IPS DF 6.9 (cell line): ENCODE measurements at regions not wholly inside any gene's neighbourhood (a gene's known extent, or its start where the extent isn't known, plus 50 kb on each side); places are given as distances from the start of the nearest gene placed in this dataset.

Source experiments
- DNase-seq: peaks from one replicate; pipeline ENCODE4 v3.0.0-alpha.2; 2013; ENCODE audit warnings: low read depth, low spot score
- H3K27ac ChIP-seq: one replicate; pipeline ENCODE4 v1.5.1; 2013; ENCODE audit warnings: low read length, control low read depth
- H3K27me3 ChIP-seq: 2 replicates; pipeline ENCODE4 v1.6.1; 2013; ENCODE audit warnings: mild to moderate bottlenecking, low read length; ENCODE audit not compliant: control insufficient read depth, insufficient read depth
- H3K36me3 ChIP-seq: 2 replicates; pipeline ENCODE4 v1.6.1; 2013; ENCODE audit warnings: low read length; ENCODE audit not compliant: control insufficient read depth, insufficient read depth
- H3K4me1 ChIP-seq: 2 replicates; pipeline ENCODE4 v1.6.1; 2013; ENCODE audit warnings: low read length; ENCODE audit not compliant: control insufficient read depth, insufficient read depth
- H3K4me3 ChIP-seq: 2 replicates; pipeline ENCODE4 v1.5.1; 2013; ENCODE audit warnings: mild to moderate bottlenecking, low read length
- H3K9me3 ChIP-seq: 2 replicates; pipeline ENCODE4 v1.6.1; 2013; ENCODE audit warnings: low read length, inconsistent platforms; ENCODE audit not compliant: control insufficient read depth, insufficient read depth
- WGBS: extraction: QIAGEN DNeasy Blood & Tissue Kit; methylation state at CpG from one replicate; pipeline ENCODE4 v1.1.7; 2013; ENCODE audit warnings: mixed read lengths, missing lambda C conversion rate; ENCODE audit not compliant: insufficient read length, insufficient coverage; 5-methylcytosine and 5-hydroxymethylcytosine counted together

DNA sequence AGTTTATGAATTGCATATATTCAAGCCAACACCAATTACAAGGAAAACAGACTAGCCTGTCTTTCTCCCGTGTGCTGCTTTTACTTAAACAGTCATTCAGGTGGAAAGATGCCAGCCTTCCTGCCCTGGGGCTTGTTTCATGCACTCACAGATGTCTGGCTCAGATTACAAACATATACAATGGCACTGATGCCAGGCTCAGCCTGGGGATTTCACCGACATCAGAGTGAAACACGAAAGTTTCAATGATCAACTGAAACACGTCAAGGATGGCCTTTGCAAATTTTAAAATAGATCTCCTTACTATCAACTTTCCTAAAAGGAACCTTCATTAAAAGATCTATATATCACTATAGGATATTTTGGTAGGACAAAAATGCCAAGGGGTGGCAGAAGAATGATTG lies 1576.5 kb downstream of the EFNA5 start:
- no peak overlapping the region for H3K4me3 ChIP-seq
- no peak overlapping the region for H3K27ac ChIP-seq
- DNase-seq = no peak
- H3K4me1 ChIP-seq = 0 out of 2 replicates have a peak, but pooled peaks cover 2% of the 10 kb centered on the region
- no CpG with 5 or more reads among the region's 4 CpGs for WGBS
- H3K36me3 ChIP-seq = no peaks in the 10 kb centered on the region
- H3K9me3 ChIP-seq = no peaks in the 10 kb centered on the region
- H3K27me3 ChIP-seq = no peaks in the 10 kb centered on the region

DNA sequence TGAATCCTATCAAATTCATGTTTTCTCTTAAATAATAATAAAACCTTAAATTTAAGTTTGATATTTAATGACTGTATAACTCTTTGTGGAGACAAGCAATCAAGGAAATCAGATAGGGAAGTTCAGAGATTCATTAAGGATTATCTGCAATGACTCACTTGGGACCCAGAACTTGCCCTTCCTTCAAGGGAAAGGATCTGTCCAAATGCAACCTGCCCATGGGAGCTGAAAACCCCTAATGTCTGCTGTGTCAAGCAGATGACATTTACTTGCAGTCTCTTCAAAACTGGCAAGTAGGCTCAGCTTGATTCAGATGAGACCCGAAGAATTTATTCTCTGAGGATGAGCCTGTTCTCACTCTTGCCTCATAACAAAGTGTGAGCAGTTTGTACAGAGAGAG lies 1577.6 kb downstream of the EFNA5 start:
- no peak overlapping the region for H3K4me3 ChIP-seq
- H3K36me3 ChIP-seq = no peaks in the 10 kb centered on the region
- no CpG with 5 or more reads among the region's 1 CpG for WGBS
- H3K27me3 ChIP-seq = no peaks in the 10 kb centered on the region
- H3K4me1 ChIP-seq = 0 out of 2 replicates have a peak, but pooled peaks cover 2% of the 10 kb centered on the region
- no peak overlapping the region for H3K27ac ChIP-seq
- no peak for DNase-seq
- no peaks in the 10 kb centered on the region for H3K9me3 ChIP-seq

DNA sequence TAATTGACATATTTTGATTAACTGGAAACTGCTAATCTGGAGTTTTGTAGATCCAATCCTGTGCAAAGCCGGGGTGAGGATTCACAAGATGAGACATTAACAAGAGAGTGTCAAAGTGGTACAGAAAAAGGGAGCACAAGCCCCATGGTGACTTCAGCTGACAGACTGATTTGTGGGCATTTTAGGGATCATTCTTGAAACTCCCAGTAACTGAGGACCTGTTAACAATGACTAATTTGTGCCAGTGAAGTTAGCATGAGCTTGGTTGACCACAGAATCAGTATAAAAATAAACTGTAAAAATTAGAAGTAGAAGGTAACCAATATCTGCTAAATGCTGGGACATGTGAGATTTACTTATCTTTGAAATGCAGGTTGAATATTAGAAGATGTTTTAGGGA lies 1578.3 kb downstream of the EFNA5 start:
- WGBS = no CpG with 5 or more reads among the region's 1 CpG
- no peak overlapping the region for H3K4me3 ChIP-seq

DNA sequence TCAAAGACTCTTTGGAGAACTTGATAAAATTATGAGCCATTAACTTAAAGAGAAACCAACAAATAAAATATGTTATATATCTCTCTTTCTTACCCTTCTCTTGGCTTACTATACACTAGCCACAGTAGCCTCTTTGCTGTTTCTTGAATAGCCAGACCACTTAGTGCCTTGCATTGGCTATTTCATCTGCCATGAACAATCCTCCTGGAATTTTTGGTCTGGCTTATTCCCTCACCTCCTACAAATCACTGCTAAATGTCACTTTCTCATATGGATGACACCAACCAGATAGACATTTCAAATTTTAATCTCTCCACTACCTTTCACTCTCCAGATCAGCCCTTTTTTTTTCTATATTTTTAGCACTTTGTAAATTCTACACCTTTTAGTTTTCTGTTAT lies 1581.7 kb downstream of the EFNA5 start:
- Histone ChIP-seq H3K27me3 (no peaks in the 10 kb centered on the region), H3K27ac (no peak overlapping the region), H3K9me3 (no peaks in the 10 kb centered on the region), H3K4me3 (no peak overlapping the region), H3K36me3 (no peaks in the 10 kb centered on the region), H3K4me1 (peaks cover 4% of the 10 kb centered on the region; the same call in 1 of the 2 replicates)
- no peak for DNase-seq

More for the DNA sequence above, 1578.3 kb downstream of the EFNA5 start:
- DNase-seq = no peak
- Histone ChIP-seq H3K27ac (no peak overlapping the region), H3K4me1 (0 out of 2 replicates have a peak, but pooled peaks cover 2% of the 10 kb centered on the region), H3K9me3 (no peaks in the 10 kb centered on the region), H3K36me3 (no peaks in the 10 kb centered on the region), H3K27me3 (no peaks in the 10 kb centered on the region)

DNA sequence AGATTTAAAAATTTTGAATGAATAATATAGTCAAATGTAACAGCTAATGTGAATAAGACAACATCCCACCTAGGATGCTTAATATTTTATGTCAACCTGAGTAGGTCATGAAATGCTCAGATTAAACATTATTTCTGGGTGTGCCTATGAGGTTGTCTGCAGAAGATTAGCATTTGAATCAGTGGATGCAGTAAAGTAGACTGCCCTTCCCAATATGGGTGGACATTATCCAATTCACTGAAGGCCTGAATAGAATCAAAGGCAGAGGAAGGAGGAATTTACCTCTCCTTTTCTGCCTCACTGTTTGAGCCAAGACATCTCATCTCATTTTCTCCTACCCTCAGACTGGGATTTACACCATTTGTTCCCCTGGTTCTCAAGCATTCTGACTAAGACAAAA lies 1582.3 kb downstream of the EFNA5 start:
- Histone ChIP-seq H3K4me3 (no peak overlapping the region), H3K4me1 (peaks cover 5% of the 10 kb centered on the region; the same call in 1 of the 2 replicates), H3K36me3 (no peaks in the 10 kb centered on the region), H3K27me3 (no peaks in the 10 kb centered on the region), H3K27ac (no peak overlapping the region), H3K9me3 (no peaks in the 10 kb centered on the region)
- DNase-seq = no peak

DNA sequence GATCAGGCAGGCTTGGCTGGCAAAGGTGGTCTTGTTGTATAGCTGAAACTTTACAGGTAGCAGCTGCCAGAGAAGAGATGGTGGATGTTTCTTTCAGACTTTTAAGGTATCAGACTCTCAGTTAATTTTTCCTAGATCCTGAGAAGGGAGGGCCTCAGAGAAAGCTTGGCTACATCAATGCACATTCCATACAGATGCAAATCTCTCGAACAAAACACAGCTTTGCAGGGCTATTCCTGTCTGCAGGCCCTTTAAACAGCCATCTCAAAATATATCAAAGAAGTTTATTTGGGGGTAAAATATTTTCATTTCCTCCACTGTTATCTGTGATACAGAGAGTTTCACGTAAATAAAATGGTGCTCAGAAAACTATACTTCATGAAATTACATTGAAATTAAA lies 1584.4 kb downstream of the EFNA5 start:
- H3K4me1 ChIP-seq = peaks cover 3% of the 10 kb centered on the region; the same call in 1 of the 2 replicates
- no CpG with 5 or more reads among the region's 2 CpGs for WGBS
- H3K27me3 ChIP-seq = no peaks in the 10 kb centered on the region
- no peaks in the 10 kb centered on the region for H3K36me3 ChIP-seq
- H3K27ac ChIP-seq = no peak overlapping the region
- peak; percentile 16 for DNase-seq
- H3K9me3 ChIP-seq = no peaks in the 10 kb centered on the region
- no peak overlapping the region for H3K4me3 ChIP-seq

DNA sequence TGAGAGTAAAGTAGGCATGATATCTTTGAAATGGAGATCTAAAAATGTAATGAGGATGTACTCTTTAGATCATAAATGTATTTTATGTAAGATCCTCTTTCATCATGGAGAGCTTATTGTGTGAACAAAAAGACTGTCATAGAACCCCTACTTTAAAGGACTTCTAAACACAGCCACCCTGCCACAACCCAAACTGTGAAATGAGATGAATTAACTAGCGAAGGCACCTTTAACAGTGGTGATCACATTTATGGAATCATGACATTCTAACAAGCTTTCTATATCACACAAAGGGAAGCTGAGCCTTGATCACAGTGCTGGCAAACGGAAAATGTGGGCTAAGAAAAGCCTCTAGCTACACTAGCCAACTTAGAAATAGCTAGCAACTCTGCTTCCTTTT lies 1585.2 kb downstream of the EFNA5 start:
- H3K27ac ChIP-seq = no peak overlapping the region
- no peak for DNase-seq
- no peaks in the 10 kb centered on the region for H3K36me3 ChIP-seq
- no peaks in the 10 kb centered on the region for H3K27me3 ChIP-seq
- no peaks in the 10 kb centered on the region for H3K9me3 ChIP-seq
- WGBS = no CpG with 5 or more reads among the region's 2 CpGs
- no peak overlapping the region for H3K4me3 ChIP-seq
- peaks cover 3% of the 10 kb centered on the region; the same call in 1 of the 2 replicates for H3K4me1 ChIP-seq

DNA sequence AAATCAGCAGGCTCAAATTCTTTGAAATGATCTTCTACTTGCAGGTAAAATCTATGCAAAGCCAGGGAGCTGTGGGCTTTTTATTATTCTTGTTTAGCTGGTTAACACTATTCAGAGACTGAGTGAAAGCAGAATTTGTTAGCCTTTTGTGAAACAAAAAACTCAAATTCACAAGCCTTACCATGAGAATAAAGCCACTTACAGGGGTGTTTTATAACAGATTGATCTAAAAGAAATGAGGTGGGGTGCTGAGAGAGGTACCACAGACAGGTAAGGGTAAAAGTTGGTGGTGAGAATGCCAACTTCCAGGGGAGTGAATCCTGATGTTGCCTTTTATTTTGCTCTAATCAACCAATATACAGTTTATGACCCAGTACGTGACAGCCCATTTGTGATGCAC lies 1585.6 kb downstream of the EFNA5 start:
- no CpG with 5 or more reads among the region's 1 CpG for WGBS
- DNase-seq = peak; percentile 11
- Histone ChIP-seq H3K9me3 (no peaks in the 10 kb centered on the region), H3K27me3 (no peaks in the 10 kb centered on the region), H3K4me1 (peaks cover 3% of the 10 kb centered on the region; the same call in 1 of the 2 replicates), H3K4me3 (no peak overlapping the region), H3K27ac (peak overlapping the region; percentile 80), H3K36me3 (no peaks in the 10 kb centered on the region)

DNA sequence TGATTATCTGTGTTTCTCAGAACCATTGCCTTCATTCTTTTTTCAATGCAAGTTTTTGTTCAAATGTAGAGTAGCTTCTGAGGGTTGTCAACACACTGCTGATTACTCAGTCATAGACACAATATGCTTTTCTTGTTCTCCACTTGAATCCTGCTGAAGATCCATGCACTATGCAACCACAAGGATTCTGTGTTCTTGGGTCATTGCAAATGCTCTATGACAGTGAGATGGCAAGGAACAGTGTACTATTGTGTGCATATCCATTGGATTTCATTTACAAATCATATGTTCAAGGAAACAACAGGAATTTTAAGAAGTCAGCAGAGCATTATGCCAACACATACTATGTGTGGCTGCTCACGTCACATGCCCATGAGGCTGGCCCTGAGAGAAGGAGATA lies 1590.2 kb downstream of the EFNA5 start:
- Histone ChIP-seq H3K9me3 (no peaks in the 10 kb centered on the region), H3K27ac (no peak overlapping the region), H3K27me3 (no peaks in the 10 kb centered on the region), H3K4me3 (no peak overlapping the region), H3K4me1 (0 out of 2 replicates have a peak, but pooled peaks cover 2% of the 10 kb centered on the region), H3K36me3 (no peaks in the 10 kb centered on the region)
- DNase-seq = no peak
- WGBS = no CpG with 5 or more reads among the region's 1 CpG

DNA sequence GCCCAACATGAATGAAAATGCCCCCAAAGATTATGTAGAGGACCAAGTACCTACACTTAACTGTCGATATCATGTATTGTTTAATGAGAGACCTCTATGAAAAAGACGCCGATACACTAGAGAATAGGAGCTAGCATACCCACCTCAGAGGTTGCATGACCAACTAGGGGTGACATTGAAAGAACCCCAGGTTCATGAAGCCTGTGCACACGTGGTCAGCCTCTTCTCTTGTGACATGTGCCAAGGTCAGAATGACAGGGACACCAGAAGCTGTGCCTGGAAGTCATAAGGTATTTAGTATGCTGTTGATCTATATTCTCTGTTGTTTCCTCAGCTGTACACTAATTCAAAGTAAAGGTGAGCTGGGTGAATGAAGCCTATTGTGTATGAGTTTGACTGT lies 1594.1 kb downstream of the EFNA5 start:
- DNase-seq = no peak
- no peak overlapping the region for H3K4me3 ChIP-seq
- no peak overlapping the region for H3K27ac ChIP-seq
- H3K36me3 ChIP-seq = no peaks in the 10 kb centered on the region
- H3K27me3 ChIP-seq = no peaks in the 10 kb centered on the region
- H3K4me1 ChIP-seq = no peaks in the 10 kb centered on the region
- WGBS = no CpG with 5 or more reads among the region's 4 CpGs
- no peaks in the 10 kb centered on the region for H3K9me3 ChIP-seq

DNA sequence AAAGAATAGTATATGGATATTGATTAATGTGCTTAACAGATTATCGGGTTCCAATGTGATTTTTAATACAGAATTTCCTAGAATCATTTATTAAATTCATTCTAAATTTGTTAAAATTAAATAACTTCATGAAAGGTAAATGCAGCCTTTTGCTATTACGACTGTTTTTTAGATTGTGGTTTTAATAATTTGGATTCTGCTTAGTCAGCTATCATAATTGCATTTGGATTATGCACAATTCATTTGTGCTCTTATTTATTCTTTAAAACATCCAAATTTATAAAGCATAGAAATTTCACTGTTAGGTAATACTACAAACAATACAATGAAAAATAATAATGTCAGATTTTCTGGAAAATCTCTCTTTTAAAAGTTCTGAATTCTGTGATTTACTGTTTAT lies 1598.5 kb downstream of the EFNA5 start:
- Histone ChIP-seq H3K27me3 (no peaks in the 10 kb centered on the region), H3K27ac (no peak overlapping the region), H3K36me3 (no peaks in the 10 kb centered on the region), H3K4me1 (no peaks in the 10 kb centered on the region), H3K9me3 (no peaks in the 10 kb centered on the region; the same call in 1 of the 2 replicates), H3K4me3 (no peak overlapping the region)
- no CpG with 5 or more reads among the region's 2 CpGs for WGBS
- no peak for DNase-seq
